HCT116 (cell line): ENCODE measurements at regions not wholly inside any gene's neighbourhood (a gene's known extent, or its start where the extent isn't known, plus 50 kb on each side); places are given as distances from the start of the nearest gene placed in this dataset.

ENCODE experiments used
- ATAC-seq: fragments of 200-7000 bp; cut with Tn5 transposase; 2 replicates; pipeline ENCODE4 v1.9.1; 2020; ENCODE audit warnings: mild to moderate bottlenecking, moderate library complexity
- BruUV-seq: library from RNA; stranded (reverse); fragments of 400-500 nt; replicated peaks from 2 replicates; lab custom pipeline; 2021; lab: Mats Ljungman, UMichigan
- CTCF ChIA-PET: fragments of 300-600 bp; sonication (Branson Sonifier 250); formaldehyde crosslinking; loops from one replicate; lab custom pipeline; 2021; ENCODE audit warnings: antibody characterized with exemption; lab: Charles Lee
- POLR2A ChIA-PET: fragments of 300-600, 350-600 bp; sonication (Branson Sonifier 250); formaldehyde crosslinking; loops from one replicate; lab custom pipeline; 2021; ENCODE audit warnings: antibody characterized with exemption; lab: Charles Lee
- RAD21 ChIA-PET, 2 experiments: fragments of 300-600 bp; sonication (Branson Sonifier 250); formaldehyde crosslinking; loops; one replicate each; lab custom pipeline; 2023; ENCODE audit warnings: low total read pairs in 2 of 2; ENCODE audit not compliant: uncharacterized antibody in 2 of 2, unreplicated experiment in 2 of 2, low non-redundant PET in 1 of 2; lab: Charles Lee
- DNase-seq: peaks from one replicate; pipeline ENCODE4 v3.0.0-alpha.2; 2010; ENCODE audit warnings: low read depth, low spot score
- H2AFZ ChIP-seq: fragments of 200-600 bp; shearing (Covaris generic), sonication (generic); 2 replicates; pipeline ENCODE4 v1.6.1; 2017; ENCODE audit warnings: low read depth, mixed run types, mixed read lengths, antibody characterized with exemption, low read length; ENCODE audit not compliant: poor library complexity, severe bottlenecking
- H3K27ac ChIP-seq: 2 replicates; pipeline ENCODE4 v1.5.1; 2012; ENCODE audit warnings: low read depth, low read length
- H3K27me3 ChIP-seq: fragments of 200-600 bp; sonication (generic); 2 replicates; pipeline ENCODE4 v1.6.1; 2016; ENCODE audit warnings: mixed run types, low read length, mixed read lengths; ENCODE audit not compliant: insufficient read depth
- H3K36me3 ChIP-seq, 2 experiments: fragments of 200-500 bp in 1 of 2; fragments of 200-600 bp in 1 of 2; sonication (Bioruptor generic) in 1 of 2; sonication (generic) in 1 of 2; 2 replicates each; pipeline versions ENCODE4 v1.5.1 to v1.6.1; 2014 to 2016; ENCODE audit warnings: low read length in 2 of 2, inconsistent platforms in 1 of 2, mixed read lengths in 1 of 2, mixed run types in 1 of 2; ENCODE audit not compliant: insufficient read depth in 2 of 2, control insufficient read depth in 1 of 2
- H3K4me1 ChIP-seq, 2 experiments: fragments of 200-600 bp in 1 of 2; sonication (generic) in 1 of 2; 2 replicates each; pipeline versions ENCODE4 v1.5.1 to v1.6.1; 2012 to 2017; ENCODE audit warnings: low read length in 2 of 2, inconsistent platforms in 1 of 2, mild to moderate bottlenecking in 1 of 2, mixed read lengths in 1 of 2, mixed run types in 1 of 2, moderate library complexity in 1 of 2; ENCODE audit not compliant: insufficient read depth in 2 of 2, control insufficient read depth in 1 of 2
- H3K4me2 ChIP-seq: fragments of 200-600 bp; sonication (generic); 2 replicates; pipeline ENCODE4 v1.6.1; 2017; ENCODE audit warnings: mixed run types, low read length, mixed read lengths
- H3K4me3 ChIP-seq, 2 experiments: fragments of 200-600 bp in 1 of 2; sonication (generic) in 1 of 2; replicated peaks in 1 of 2; 2 replicates each; pipeline ENCODE4 v1.5.1; 2011 to 2016; ENCODE audit warnings: low read length in 2 of 2, control low read depth in 1 of 2, low read depth in 1 of 2, mild to moderate bottlenecking in 1 of 2, mixed read lengths in 1 of 2, mixed run types in 1 of 2
- H3K79me2 ChIP-seq: fragments of 200-600 bp; sonication (generic); 2 replicates; pipeline ENCODE4 v1.6.1; 2017; ENCODE audit warnings: mild to moderate bottlenecking, mixed run types, low read length, moderate library complexity, mixed read lengths; ENCODE audit not compliant: insufficient read depth
- H3K9ac ChIP-seq: fragments of 200-600 bp; sonication (generic); 2 replicates; pipeline ENCODE4 v1.6.1; 2016; ENCODE audit warnings: low read length, mixed read lengths
- H3K9me2 ChIP-seq: fragments of 200-600 bp; sonication (generic), shearing (Covaris generic); 2 replicates; pipeline ENCODE4 v1.6.1; 2017; ENCODE audit warnings: mixed run types, mild to moderate bottlenecking, moderate library complexity; ENCODE audit not compliant: insufficient read depth
- H3K9me3 ChIP-seq, 2 experiments: fragments of 200-500 bp in 1 of 2; fragments of 200-600 bp in 1 of 2; sonication (Bioruptor generic) in 1 of 2; sonication (generic) in 1 of 2; 2 replicates each; pipeline ENCODE4 v1.6.1; 2014 to 2017; ENCODE audit warnings: low read length in 2 of 2, mixed read lengths in 2 of 2, inconsistent platforms in 1 of 2, low read depth in 1 of 2, mild to moderate bottlenecking in 1 of 2, mixed run types in 1 of 2, moderate library complexity in 1 of 2; ENCODE audit not compliant: control insufficient read depth in 1 of 2, insufficient read depth in 1 of 2
- H4K20me1 ChIP-seq: fragments of 200-600 bp; sonication (generic), shearing (Covaris generic); 2 replicates; pipeline ENCODE4 v1.6.1; 2017; ENCODE audit warnings: mixed run types, mild to moderate bottlenecking, moderate library complexity; ENCODE audit not compliant: insufficient read depth
- EGR1 ChIP-seq: IDR thresholded peaks from 2 replicates; pipeline ENCODE4 v1.6.1; 2012; ENCODE audit warnings: low read depth
- ELF1 ChIP-seq: IDR thresholded peaks from 2 replicates; pipeline ENCODE4 v1.6.1; 2012; ENCODE audit warnings: low read depth, borderline replicate concordance
- EZH2phosphoT487 ChIP-seq: fragments of 200-600 bp; IDR thresholded peaks from 2 replicates; pipeline ENCODE4 v1.6.1; 2018; ENCODE audit warnings: antibody characterized with exemption, borderline replicate concordance
- POLR2A ChIP-seq: IDR thresholded peaks from 2 replicates; pipeline ENCODE4 v1.7.0; 2011; ENCODE audit warnings: borderline replicate concordance; ENCODE audit not compliant: insufficient read depth, insufficient read length; ENCODE audit errors: extremely low read depth
- POLR2AphosphoS5 ChIP-seq: IDR thresholded peaks from 2 replicates; pipeline ENCODE4 v1.6.1; 2011; ENCODE audit warnings: mild to moderate bottlenecking, low read depth, low read length, moderate library complexity
- RAD21 ChIP-seq: IDR thresholded peaks from 2 replicates; pipeline ENCODE4 v1.6.1; 2012; ENCODE audit warnings: low read depth, mild to moderate bottlenecking
- REST ChIP-seq: IDR thresholded peaks from 2 replicates; pipeline ENCODE4 v1.6.1; 2012; ENCODE audit warnings: low read depth
- SP1 ChIP-seq: IDR thresholded peaks from 2 replicates; pipeline ENCODE4 v1.6.1; 2012; ENCODE audit warnings: low read depth
- SRF ChIP-seq: IDR thresholded peaks from 2 replicates; pipeline ENCODE4 v1.6.1; 2012; ENCODE audit warnings: low read depth
- YY1 ChIP-seq: IDR thresholded peaks from 2 replicates; pipeline ENCODE4 v1.6.1; 2011; ENCODE audit warnings: low read length, low read depth, moderate library complexity, mild to moderate bottlenecking; ENCODE audit not compliant: insufficient replicate concordance; ENCODE audit errors: extremely low read depth
- ZNF274 ChIP-seq: fragments of 200-500 bp; sonication (Bioruptor generic); IDR thresholded peaks from 2 replicates; pipeline ENCODE4 v1.6.1; 2014; ENCODE audit warnings: mild to moderate bottlenecking, low read depth, low read length, inconsistent platforms
- intact Hi-C: fragments of 100-400 bp; cut with micrococcal nuclease; formaldehyde crosslinking; loops from 2 replicates; pipeline ENCODE4 v1.10.0; 2022

GRCh38 chr17:69724238-69724637, 309.7 kb downstream of the MAP2K6 start:
- DNase-seq (no peak), ATAC-seq (no peak)
- H3K9me2 ChIP-seq = no peaks in the 10 kb centered on the region
- no TSS peak for BruUV-seq
- no peak overlapping the region for H2AFZ ChIP-seq
- POLR2A ChIA-PET = interaction anchor here (0.6 kb wide), 1 partner anchor 72 kb away, joined by 4 read pairs; no protein-coding TSS in a partner anchor
- intact Hi-C loops = no loop called here
- no peaks in the 10 kb centered on the region for H4K20me1 ChIP-seq
- H3K4me2 ChIP-seq = no peak overlapping the region
- H3K27me3 ChIP-seq = no peaks in the 10 kb centered on the region
- no peak overlapping the region for H3K9ac ChIP-seq
- CTCF ChIA-PET = interaction anchor here (1.0 to 1.3 kb wide), 2 partner anchors 420 to 828 kb away, joined by 3 to 4 read pairs; no protein-coding TSS in a partner anchor
- no peak overlapping the region for H3K4me3 ChIP-seq
- H3K79me2 ChIP-seq = no peaks in the 10 kb centered on the region
- no peaks in the 10 kb centered on the region for H3K4me1 ChIP-seq
- H3K9me3 ChIP-seq = no peaks in the 10 kb centered on the region; a peak in 1 of 4 replicates
- H3K36me3 ChIP-seq = no peaks in the 10 kb centered on the region
- RAD21 ChIA-PET = no interaction called here
- no peak overlapping the region for H3K27ac ChIP-seq
- TF ChIP-seq RAD21 (no peak), ELF1 (no peak), ZNF274 (no peak), EGR1 (no peak), SRF (no peak), REST (no peak), EZH2phosphoT487 (no peak), YY1 (no peak), POLR2AphosphoS5 (no peak), POLR2A (no peak), SP1 (no peak)
